ENCODE measurements at regions not wholly inside any gene's neighbourhood (a gene's known extent, or its start where the extent isn't known, plus 50 kb on each side); places are given as distances from the start of the nearest gene placed in this dataset.
"Not testable (repeated sequence)": the region's sequence is repeated elsewhere in the genome, so short reads cannot be mapped to it uniquely, and the experiment has no call there.

DNA sequence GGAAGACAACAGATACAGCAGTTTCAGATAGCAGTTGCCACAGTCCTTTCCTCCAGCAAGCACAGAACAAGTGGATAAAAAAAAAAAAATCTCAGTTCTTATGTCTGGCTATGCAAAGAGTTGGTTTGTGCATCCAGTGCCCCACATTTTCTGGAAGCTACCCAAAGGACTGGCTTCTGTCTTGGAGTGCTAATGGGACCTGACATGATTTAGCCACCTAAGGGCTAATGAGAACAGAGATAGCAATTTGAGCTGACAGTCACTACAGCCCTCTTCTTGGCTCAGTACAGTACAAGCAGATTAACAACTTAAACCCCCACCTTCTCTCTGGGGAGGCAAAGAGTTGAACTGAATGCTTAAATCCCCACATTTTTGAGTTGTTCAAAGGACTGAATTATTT lies 976.8 kb downstream of the TBC1D32 start:
- no peak for DNase-seq (ENCODE audit: low spot score)

DNA sequence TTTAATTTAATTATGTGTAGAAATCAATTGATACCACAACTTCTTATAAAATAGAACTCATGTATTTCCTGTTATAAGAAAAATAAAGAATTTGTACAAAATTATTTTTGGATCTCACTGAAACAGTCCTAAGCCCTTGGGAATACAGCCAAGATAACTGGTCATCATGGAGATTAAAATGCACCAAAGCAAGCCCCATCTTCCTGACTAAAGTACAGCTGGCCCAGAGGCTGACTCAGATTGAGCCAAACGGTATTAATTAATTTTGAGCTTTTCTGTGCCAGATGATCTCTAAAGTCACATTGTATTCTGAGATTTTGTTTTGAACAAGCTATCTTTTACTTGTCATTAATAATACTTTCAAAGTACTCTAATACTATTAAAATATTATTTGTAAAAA lies 978.5 kb downstream of the TBC1D32 start:
- DNase-seq (ENCODE audit: low spot score): no peak

DNA sequence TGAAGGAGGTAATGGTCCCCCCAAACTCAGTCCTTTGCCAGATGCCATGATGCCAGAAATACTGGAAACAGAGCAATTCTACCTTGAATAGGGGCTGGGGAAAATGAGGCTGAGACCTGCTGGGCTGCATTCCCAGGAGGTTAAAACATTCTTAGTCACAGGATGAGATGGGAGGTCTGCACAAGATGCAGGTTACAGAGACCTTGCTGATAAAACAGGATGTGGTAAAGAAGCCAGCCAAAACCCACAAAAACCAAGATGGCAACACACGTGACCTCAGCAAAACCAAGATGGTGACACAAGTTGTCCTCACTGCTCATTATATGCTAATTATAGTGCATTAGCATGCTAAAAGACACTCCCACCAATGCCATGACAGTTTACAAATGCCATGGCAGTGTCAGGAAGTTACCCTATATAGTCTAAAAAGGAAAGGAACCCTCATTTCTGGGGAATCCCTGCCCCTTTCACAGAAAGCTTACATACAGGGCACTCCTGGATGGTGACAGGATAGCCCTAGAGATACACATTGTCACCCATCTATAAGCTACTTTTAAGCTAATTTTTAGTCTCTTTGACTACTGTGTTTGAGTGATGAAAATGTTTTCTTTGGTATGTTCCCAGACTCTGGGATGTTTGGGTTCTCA lies 979.7 kb downstream of the TBC1D32 start:
- no peak for DNase-seq (ENCODE audit: low spot score)

DNA sequence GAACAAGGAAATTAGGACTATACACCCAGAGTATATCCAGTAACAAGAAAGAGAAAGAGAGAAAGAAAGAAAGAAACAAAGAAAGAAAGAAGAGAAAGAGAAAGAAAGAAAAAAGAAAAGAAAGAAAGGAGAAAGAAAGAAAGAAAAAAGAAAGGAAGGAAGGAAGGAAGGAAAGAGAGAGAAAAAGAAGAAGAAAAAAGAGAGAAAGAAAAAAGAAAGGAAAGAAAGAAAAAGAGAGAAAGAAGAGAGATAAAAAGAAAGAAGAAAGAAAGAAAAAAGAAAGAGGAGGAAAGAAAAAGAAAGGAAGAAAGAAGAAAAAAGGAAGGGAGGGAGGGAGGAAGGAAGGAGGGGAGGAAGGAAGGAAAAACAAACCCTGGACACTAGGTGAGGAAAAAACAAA lies 981.8 kb downstream of the TBC1D32 start:
- no peak for DNase-seq (ENCODE audit: low spot score)

DNA sequence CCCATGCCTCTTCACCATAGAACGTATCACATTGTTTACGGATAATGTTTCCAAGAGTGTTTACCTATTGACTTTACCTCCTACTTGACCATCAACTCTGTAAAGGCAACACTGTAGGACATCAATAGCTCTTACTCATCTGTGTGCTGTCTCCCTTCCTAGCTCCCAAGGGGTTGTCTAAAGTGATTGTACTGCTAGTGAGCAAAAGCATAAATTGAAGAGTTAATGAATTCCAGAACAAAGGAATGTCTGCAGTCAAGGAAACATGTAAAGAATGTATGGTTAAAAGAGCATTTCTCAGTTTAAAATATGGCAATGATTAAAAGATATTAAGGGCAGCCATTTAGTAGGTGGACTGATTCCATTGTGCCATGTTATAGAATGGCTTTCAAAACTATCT lies 985.4 kb downstream of the TBC1D32 start:
- DNase-seq (ENCODE audit: low spot score): no peak

DNA sequence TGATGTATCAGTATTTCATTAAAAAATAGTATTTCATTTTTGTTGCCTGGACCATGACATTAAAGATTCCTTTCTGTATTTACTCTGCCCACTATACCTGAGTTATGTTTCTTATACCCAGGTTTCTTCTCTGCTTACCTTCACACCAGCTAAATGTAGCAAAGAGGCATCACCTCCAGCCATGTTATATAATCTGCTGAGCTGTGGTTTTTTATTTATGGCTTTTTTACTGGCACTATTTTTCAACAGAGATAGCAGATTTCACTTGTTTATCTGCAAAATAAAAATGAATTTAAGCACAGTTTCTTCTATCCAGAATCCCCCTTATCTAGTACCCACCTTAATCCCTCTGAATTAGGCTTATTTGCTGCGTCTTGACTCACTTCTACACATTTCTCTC lies 979.0 kb upstream of the MAN1A1 start:
- no peak for DNase-seq (ENCODE audit: low spot score)

DNA sequence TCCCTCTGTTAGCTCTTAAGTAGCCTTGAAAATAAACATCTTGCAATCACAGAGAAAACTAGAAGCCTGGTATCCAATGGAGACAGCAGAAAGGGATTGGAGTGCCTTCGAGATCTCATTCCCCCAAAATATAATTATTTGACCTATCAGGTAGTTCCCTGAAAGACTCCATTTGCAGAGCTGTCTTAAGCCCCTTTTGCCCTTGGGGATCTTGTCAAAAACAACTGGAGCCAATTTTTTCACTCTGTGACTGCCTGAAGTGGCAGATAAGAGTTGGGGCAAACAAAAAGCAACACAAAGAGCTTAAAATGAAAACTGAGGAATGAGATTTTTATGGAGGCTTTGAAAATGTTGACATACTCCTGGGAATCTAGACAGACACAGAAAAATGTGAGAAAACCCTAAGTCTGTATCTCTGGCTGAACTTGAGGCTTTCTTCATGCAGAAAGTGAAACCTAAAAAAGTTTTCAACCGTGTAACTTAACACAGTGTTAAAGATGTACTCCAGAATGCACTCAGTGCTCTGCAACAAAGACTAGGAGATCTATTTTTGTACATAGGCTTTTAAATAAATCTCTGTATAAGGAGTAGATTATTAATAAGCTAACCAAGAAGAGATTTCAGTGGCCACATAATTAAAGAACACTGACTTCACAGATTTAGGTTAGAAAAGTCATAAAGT lies 971.1 kb upstream of the MAN1A1 start:
- DNase-seq (ENCODE audit: low spot score): no peak

DNA sequence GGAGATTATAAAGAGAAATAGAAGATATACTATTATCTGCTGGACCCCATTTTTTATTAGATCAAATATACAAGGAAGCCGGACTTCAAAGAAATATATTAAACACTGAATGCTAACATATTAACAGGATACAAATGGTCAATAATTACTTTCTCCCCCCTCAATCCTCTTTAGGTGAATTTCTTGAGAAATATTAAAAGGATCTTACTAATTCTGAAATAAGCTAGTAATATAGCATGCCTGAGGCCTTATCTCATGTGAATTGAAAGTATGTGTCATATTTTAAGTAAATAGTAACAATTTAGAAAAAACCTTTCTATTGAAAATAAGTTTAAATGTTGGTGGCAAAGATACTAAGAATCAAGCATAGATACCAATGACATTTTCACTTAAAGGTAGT lies 954.7 kb upstream of the MAN1A1 start:
- no peak for DNase-seq (ENCODE audit: low spot score)

DNA sequence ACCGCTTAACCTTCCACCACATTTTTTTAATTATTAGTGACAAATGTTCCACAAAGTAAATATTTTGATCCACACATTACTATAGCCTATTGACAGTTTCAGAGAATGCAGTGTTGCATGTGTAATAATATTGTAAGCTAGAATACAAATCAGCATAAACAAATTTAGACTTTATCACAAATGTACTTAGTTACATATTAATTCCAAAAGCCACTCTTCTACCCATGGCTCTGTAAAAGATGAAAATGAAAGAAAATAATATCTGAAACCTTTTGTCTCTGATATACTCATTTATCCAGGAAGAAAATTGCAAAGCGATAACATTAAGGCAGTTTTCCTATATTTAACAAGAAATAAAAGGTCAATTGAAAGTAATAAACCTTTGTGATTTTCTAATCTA lies 954.0 kb upstream of the MAN1A1 start:
- no peak for DNase-seq (ENCODE audit: low spot score)

DNA sequence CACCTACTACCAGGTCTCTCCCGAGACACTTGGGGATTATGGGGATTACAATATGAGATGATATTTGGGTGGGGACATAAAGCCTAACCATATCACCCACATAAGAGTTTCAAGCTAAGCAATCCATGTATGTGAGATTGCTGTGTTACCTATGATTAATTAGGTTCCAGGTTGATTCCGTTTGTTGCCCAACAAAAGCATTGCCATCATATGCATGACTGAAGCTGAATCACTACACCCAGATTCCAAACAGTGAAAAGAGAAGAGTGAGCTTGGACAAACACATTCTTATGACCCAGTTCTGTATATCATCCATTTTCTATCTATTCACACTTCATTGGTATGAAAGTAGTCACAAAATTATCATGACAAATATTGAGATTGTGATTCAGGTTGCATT lies 952.5 kb upstream of the MAN1A1 start:
- no peak for DNase-seq (ENCODE audit: low spot score)

DNA sequence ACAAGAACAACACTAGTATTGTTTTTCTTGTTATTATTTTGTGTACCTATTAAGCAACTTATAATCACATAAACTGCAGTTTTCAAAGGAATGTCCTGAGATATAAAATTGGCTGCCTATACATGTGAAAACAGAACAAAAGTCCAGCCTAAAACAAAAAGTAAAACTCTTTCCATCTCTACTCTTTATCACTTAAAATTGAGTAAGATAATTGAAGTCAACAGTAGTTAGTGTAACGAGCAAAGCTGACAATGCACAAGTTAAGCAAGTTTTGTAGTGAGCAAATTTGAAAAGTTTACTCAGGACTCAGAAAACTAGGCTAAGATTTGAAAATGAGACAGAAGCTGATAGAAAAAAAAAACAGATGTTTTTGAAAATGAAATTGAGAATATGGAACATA lies 941.4 kb upstream of the MAN1A1 start:
- no peak for DNase-seq (ENCODE audit: low spot score)

DNA sequence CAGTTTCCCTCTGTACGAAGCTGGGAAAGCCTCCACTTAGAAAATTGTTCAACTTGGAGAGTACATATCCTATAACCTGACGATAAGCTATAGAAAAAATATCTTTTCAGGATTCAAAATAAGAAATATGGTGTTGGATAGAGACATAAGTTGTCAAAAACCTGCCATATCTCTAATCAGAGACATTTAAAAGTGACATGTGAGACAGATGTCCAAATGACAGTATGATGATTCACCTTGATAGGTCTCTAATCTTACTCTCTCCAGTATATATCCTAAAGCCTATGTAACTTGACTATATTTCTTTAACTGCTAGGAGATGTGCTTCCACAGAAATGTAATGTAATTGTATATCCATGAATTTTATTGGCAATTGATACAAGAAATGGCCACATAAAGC lies 932.4 kb upstream of the MAN1A1 start:
- DNase-seq (ENCODE audit: low spot score): no peak

DNA sequence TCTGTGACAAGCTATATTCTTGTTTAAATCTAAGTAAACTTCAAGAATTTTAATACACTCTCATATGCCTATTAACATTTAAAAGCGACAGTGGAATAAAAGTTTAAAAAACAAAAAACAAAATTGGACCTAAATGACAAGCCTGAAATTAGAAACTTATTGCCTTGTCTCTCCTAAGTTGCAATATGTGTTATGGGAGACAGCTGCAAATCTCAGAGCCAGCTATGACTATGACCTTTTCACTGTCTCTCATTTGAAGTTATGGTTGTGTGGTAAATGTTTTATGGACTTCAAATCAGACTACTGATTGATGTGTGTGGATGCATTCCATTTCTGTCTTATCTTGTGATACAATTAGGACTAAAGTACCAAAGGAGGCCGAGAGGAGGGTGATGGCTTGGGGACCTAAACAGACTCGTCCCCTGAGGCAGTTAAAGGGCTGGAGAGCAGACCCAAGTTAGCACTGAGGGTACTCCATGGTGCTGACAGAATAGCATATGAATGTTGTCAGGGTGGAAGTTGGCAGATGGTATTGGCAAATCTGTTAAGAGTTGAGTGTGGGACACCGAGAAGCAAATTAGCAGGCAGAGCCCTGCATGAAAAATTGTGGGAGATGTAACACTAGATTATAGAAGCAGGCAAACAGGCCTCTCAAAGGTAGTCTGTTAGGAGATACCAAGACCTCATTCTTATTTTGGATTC lies 930.1 kb upstream of the MAN1A1 start:
- DNase-seq (ENCODE audit: low spot score): no peak

DNA sequence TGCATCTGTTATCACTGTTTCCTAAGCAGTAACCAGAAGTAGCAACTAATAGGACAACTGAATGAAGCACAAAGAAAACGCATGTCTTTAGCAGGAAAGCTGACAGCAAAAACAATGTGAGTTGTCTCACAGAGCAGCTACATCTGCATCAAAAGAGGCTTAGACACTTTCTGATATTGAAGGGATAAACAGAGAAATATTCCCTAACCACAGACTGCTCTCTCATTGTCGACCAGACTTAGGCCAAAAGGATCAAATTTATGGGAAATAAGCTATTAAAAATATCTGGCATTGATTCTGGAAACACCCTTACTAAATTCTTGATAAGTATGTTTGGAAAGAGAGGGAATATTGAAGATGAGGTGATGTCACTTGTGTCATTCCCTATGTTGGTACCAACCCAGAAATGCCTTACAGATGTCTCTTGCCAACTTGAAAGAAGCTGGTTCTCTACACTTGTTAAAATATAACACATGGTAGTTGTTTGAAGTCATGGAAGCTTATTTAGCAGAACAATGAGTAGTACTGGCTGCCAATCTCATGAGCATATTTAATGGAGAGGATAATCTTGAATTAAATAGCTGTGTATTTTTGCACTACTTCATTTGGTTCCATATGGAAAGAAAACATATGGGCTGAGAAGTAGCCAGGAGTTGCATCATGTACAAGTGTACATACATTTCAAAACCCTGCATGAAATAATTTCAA lies 929.3 kb upstream of the MAN1A1 start:
- no peak for DNase-seq (ENCODE audit: low spot score)

DNA sequence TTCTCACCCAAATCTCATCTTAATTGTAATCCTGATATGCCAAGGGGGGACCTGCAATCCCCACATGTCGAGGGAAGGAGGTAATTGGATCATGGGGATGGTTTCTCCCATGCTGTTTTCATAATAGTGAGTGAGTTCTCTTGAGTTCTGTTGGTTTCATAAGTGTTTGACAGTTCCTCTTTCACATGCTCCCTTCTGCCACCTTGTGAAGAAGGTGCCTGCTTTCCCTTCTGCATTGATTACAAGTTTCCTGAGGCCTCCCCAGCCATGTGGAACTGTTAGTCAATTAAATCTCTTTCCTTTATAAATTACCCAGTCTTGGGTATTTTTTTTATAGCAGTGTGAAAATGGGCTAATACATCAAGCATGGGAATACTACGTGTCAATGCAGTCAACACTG lies 925.0 kb upstream of the MAN1A1 start:
- DNase-seq (ENCODE audit: low spot score): no peak

DNA sequence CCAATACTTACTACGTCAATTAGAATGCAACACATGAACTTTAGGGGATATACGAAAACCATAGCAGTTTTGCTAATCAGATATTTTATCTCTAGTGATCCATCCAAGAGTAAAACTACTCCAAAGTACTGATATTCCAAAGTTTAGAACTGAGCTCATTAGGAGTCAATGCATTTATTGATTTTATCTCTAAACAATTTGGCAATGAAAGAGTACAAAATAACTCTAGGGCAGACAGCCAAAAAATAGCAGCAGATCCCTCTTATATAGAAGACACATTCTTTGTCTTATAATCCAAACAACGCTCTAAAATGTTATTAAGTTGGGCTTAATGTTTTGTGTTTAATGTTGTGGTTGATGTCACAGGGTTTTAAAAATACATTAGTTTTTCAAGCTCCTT lies 923.9 kb upstream of the MAN1A1 start:
- no peak for DNase-seq (ENCODE audit: low spot score)

DNA sequence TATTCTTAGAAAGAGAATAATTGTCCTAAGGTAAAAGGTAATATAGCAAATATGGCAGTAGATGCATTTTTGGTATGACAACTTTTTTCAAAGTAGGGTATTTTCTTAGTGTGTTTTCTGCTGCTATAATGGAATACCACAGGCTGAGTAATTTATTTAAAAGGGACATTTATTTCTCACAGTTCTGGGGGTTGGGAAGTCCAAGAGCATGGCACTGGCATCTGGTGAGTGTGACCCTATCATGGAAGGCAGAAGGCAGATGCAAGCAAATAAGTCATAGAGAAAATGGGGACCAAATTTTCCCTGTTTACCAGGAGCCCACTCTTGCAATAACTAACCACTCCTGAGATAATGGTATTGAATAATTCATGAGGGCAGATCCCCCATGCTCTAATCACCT lies 922.5 kb upstream of the MAN1A1 start:
- no peak for DNase-seq (ENCODE audit: low spot score)

DNA sequence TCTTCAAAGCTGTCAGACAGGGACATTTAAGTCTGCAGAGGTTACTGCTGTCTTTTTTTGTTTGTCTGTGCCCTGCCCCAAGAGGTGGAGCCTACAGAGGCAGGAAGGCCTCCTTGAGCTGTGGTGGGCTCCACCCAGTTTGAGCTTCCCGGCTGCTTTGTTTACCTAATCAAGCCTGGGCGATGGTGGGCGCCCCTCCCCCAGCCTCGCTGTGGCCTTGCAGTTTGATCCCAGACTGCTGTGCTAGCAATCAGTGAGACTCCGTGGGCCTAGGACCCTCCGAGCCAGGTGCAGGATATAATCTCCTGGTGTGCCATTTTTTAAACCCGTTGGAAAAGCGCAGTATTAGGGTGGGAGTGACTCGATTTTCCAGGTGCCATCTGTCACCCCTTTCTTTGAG lies 918.7 kb upstream of the MAN1A1 start:
- DNase-seq (ENCODE audit: low spot score): not testable (repeated sequence)

DNA sequence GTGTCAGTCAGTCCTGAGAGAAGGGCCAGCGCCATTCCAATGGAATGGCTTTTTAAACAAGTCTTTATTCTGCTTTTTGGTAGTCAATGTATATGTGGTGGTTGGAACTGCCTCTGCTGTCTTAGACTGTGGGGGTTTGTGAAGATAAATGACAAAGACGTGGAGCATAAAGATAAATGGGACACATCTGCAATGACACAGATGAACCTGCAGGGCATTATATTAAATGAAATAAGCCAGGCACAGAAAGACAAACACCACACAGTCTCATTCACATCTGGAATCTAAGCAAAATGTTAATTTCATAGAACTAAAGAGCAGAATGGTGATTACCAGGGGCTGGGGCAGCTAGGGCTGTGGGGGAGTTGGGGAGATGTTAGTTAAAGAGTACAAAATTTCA lies 912.8 kb upstream of the MAN1A1 start:
- DNase-seq (ENCODE audit: low spot score): no peak

DNA sequence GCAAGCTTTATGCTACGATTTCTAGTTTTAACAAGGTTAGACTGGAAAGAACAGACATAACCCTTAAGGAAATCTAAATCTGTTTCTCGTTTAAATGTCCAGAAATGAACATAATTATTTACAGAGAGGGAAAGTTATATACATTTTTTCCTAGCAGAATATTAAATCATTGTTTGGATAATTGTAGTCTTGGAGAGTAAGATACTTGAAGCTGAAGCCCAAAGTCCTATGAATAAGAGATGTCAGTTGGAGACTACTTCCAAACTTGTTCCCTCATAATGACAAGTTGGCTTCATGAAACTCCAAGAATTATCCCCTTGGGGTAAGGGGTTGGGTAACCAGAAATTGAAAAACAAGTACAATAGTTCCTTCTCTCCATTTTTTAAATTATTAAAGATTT lies 911.1 kb upstream of the MAN1A1 start:
- DNase-seq (ENCODE audit: low spot score): no peak

DNA sequence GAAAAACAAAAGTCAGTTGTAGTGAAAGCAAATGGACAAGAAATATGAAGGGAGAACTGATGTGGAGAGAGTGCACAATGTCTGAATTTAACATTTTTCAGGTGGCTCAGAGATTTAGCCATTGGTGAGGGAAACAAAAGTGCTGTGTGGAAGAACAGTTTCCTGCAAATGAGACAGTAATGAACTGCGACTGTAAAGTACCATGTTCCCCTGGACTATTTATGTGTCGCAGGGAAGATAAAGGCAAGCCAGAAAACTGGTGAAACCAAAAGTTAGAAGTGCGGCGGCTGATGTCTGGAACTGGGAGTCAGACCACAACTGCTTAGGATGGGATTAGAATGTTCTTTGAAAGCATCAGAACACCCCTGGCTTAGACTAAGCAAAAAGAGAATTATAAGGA lies 905.1 kb upstream of the MAN1A1 start:
- DNase-seq (ENCODE audit: low spot score): no peak

DNA sequence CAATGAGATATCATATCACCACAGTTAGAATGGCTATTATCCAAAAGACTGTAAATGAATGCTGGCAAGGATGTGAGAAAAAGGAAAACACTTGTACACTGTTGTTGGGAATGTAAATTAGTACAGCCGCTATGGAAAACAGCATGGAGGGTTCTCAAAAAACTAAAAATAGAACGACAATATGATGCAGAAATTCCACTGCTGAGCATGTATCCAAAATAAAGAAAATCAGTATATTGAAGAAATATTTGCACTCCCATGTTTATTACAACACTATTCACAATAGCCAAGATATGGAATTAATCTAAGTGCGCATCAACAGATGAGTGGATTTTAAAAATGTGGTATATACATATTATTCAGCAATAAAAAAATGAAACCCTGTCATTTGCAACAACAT lies 898.9 kb upstream of the MAN1A1 start:
- DNase-seq (ENCODE audit: low spot score): no peak

DNA sequence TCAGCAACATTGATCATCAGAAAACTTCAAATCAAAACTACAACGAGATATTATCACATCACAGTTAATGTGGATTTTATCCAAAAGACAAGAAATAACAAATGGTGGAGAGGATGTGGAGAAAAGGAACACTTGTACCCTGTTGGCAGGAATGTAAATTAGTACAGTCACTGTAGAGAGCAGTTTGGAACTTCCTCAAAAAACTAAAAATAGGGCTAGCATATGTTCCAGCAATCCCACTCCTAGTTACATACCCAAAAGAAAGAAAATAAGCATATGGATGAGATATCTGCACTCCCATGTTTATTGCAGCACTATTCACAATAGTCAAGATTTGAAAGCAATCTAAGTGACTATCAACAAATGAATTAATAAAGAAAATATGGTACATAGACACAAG lies 887.7 kb upstream of the MAN1A1 start:
- DNase-seq (ENCODE audit: low spot score): no peak
